DMS53 treated with DMSO at 0.1 percent for 48 hours (cell line): ENCODE measurements at regions not wholly inside any gene's neighbourhood (a gene's known extent, or its start where the extent isn't known, plus 50 kb on each side); places are given as distances from the start of the nearest gene placed in this dataset.
"Not testable (repeated sequence)": the region's sequence is repeated elsewhere in the genome, so short reads cannot be mapped to it uniquely, and the experiment has no call there.

ENCODE experiments used
- DNase-seq: peaks from one replicate; lab custom pipeline; 2025; ENCODE audit not compliant: unreplicated experiment; lab: John Stamatoyannopoulos, UW

- DNase-seq = no peak
These were observed 219.6 kb upstream of the THUMPD2 start for GRCh38 chr2:39998617-39999016.

- peak; percentile 22 for DNase-seq
These were observed 217.6 kb upstream of the THUMPD2 start for GRCh38 chr2:39996653-39997080.

- DNase-seq = no peak
These were observed 216.1 kb upstream of the THUMPD2 start for GRCh38 chr2:39995005-39995737.

- DNase-seq = no peak
These were observed 215.1 kb upstream of the THUMPD2 start for GRCh38 chr2:39994151-39994550.

- no peak for DNase-seq
These were observed 212.2 kb upstream of the THUMPD2 start for GRCh38 chr2:39991298-39991697.

GRCh38 chr2:39990335-39990900 is 211.4 kb upstream of the THUMPD2 start:
- no peak for DNase-seq

GRCh38 chr2:39989888-39990287 is 210.8 kb upstream of the THUMPD2 start:
- no peak for DNase-seq

- no peak for DNase-seq
These were observed 202.8 kb upstream of the THUMPD2 start for GRCh38 chr2:39981883-39982311.

- DNase-seq = no peak
These were observed 196.5 kb upstream of the THUMPD2 start for GRCh38 chr2:39975476-39976020.

GRCh38 chr2:39968037-39968436 is 189.0 kb upstream of the THUMPD2 start:
- no peak for DNase-seq

GRCh38 chr2:39960681-39961080 is 181.6 kb upstream of the THUMPD2 start:
- DNase-seq = not testable (repeated sequence)

GRCh38 chr2:39954346-39954745 is 175.3 kb upstream of the THUMPD2 start:
- no peak for DNase-seq

- DNase-seq = no peak
These were observed 170.1 kb upstream of the THUMPD2 start for GRCh38 chr2:39949131-39949530.

GRCh38 chr2:39948016-39948719 is 169.1 kb upstream of the THUMPD2 start:
- DNase-seq = no peak

GRCh38 chr2:39947294-39948015 is 168.4 kb upstream of the THUMPD2 start:
- no peak for DNase-seq

- no peak for DNase-seq
These were observed 163.9 kb upstream of the THUMPD2 start for GRCh38 chr2:39942950-39943349.

GRCh38 chr2:39938035-39938835 is 159.2 kb upstream of the THUMPD2 start:
- DNase-seq = no peak

- no peak for DNase-seq
These were observed 158.6 kb upstream of the THUMPD2 start for GRCh38 chr2:39937621-39938020.

- no peak for DNase-seq
These were observed 155.8 kb upstream of the THUMPD2 start for GRCh38 chr2:39934851-39935250.

GRCh38 chr2:39933196-39933595 is 154.1 kb upstream of the THUMPD2 start:
- no peak for DNase-seq
